HEK293T (cell line): ENCODE measurements at regions not wholly inside any gene's neighbourhood (a gene's known extent, or its start where the extent isn't known, plus 50 kb on each side); places are given as distances from the start of the nearest gene placed in this dataset.

Experiments
- ARNT ChIP-seq: fragments of 450-650 bp; IDR thresholded peaks from 2 replicates; pipeline ENCODE4 v1.6.1; 2017; ENCODE audit warnings: mild to moderate bottlenecking
- BHLHE40 ChIP-seq: fragments of 450-650 bp; IDR thresholded peaks from 2 replicates; pipeline ENCODE4 v1.6.1; 2016; ENCODE audit warnings: mild to moderate bottlenecking, moderate library complexity, borderline replicate concordance
- CTBP1 ChIP-seq: fragments of 450-650 bp; IDR thresholded peaks from 2 replicates; pipeline ENCODE4 v1.6.1; 2016; ENCODE audit warnings: borderline replicate concordance
- ELF4 ChIP-seq: fragments of 450-650 bp; IDR thresholded peaks from 2 replicates; pipeline ENCODE4 v1.6.1; 2017; ENCODE audit warnings: antibody characterized with exemption
- FOXA1 ChIP-seq: fragments of 450-650 bp; IDR thresholded peaks from 2 replicates; pipeline ENCODE4 v1.6.1; 2016; ENCODE audit warnings: mild to moderate bottlenecking
- FOXM1 ChIP-seq: fragments of 450-650 bp; IDR thresholded peaks from 2 replicates; pipeline ENCODE4 v1.6.1; 2017; ENCODE audit warnings: mild to moderate bottlenecking, borderline replicate concordance
- L3MBTL2 ChIP-seq: fragments of 450-650 bp; conservative IDR thresholded peaks from 2 replicates; pipeline ENCODE4 v1.6.1; 2016; ENCODE audit warnings: mild to moderate bottlenecking
- LEF1 ChIP-seq: fragments of 450-650 bp; IDR thresholded peaks from 2 replicates; pipeline ENCODE4 v1.6.1; 2017; ENCODE audit warnings: mild to moderate bottlenecking, borderline replicate concordance
- SP1 ChIP-seq: fragments of 450-650 bp; IDR thresholded peaks from 2 replicates; pipeline ENCODE4 v1.6.1; 2017
- SUZ12 ChIP-seq: fragments of 450-650 bp; IDR thresholded peaks from 2 replicates; pipeline ENCODE4 v1.6.1; 2016; ENCODE audit warnings: mild to moderate bottlenecking
- TARDBP ChIP-seq: fragments of 450-650 bp; IDR thresholded peaks from 2 replicates; pipeline ENCODE4 v1.6.1; 2016
- ZNF384 ChIP-seq: fragments of 450-650 bp; IDR thresholded peaks from 2 replicates; pipeline ENCODE4 v1.6.1; 2016

GRCh38 chr5:12208366-12209100, 304.3 kb upstream of the CTNND2 start:
- no peak for TF ChIP-seq TARDBP
- TF ChIP-seq FOXM1, result no peak
- no peak for TF ChIP-seq ARNT
- no peak for TF ChIP-seq SP1
- no peak for TF ChIP-seq ZNF384
- TF ChIP-seq FOXA1, result no peak
- no peak for TF ChIP-seq L3MBTL2
- TF ChIP-seq SUZ12, result no peak
- no peak for TF ChIP-seq BHLHE40
- TF ChIP-seq ELF4, result no peak
- TF ChIP-seq LEF1, result no peak
- no peak for TF ChIP-seq CTBP1
